SK-N-SH (cell line): ENCODE measurements at regions not wholly inside any gene's neighbourhood (a gene's known extent, or its start where the extent isn't known, plus 50 kb on each side); places are given as distances from the start of the nearest gene placed in this dataset.

ENCODE experiments used
- CTCF ChIA-PET: fragments of 300-600, 350-600 bp; formaldehyde crosslinking; extraction: SDS; loops from one replicate; lab custom pipeline; 2021; lab: Yijun Ruan, JAX
- POLR2A ChIA-PET: fragments of 350-600 bp; sonication (Branson Sonifier 250); formaldehyde crosslinking; extraction: SDS; loops from one replicate; lab custom pipeline; 2020; ENCODE audit warnings: antibody characterized with exemption, inconsistent platforms; lab: Yijun Ruan, JAX
- DNase-seq: peaks from one replicate; pipeline ENCODE4 v3.0.0; 2012
- H2AFZ ChIP-seq: fragments of 200-600 bp; sonication (generic); 2 replicates; pipeline ENCODE4 v1.8.1; 2016; ENCODE audit warnings: antibody characterized with exemption, mild to moderate bottlenecking, low read depth
- H3F3A ChIP-seq: fragments of 200-600 bp; sonication (generic); replicated peaks from 2 replicates; pipeline ENCODE3; 2016; ENCODE audit warnings: antibody characterized with exemption, mild to moderate bottlenecking; ENCODE audit not compliant: insufficient read depth
- H3K27ac ChIP-seq, 2 experiments: fragments of 200-500 bp in 1 of 2; fragments of 200-600 bp in 1 of 2; sonication (Bioruptor generic) in 1 of 2; sonication (generic), shearing (Covaris generic) in 1 of 2; 2 replicates each; pipeline versions ENCODE4 v1.5.1 to v1.6.1; 2014 to 2016; ENCODE audit warnings: low read depth in 2 of 2, inconsistent platforms in 1 of 2, low read length in 1 of 2, mild to moderate bottlenecking in 1 of 2, mixed read lengths in 1 of 2
- H3K27me3 ChIP-seq: fragments of 200-600 bp; sonication (generic), shearing (Covaris generic); 2 replicates; pipeline ENCODE4 v1.6.1; 2016; ENCODE audit warnings: mixed run types; ENCODE audit not compliant: insufficient read depth
- H3K36me3 ChIP-seq, 2 experiments: fragments of 200-500 bp in 1 of 2; fragments of 200-600 bp in 1 of 2; sonication (Bioruptor generic) in 1 of 2; sonication (generic) in 1 of 2; replicated peaks in 1 of 2; 2 replicates each; pipeline versions ENCODE3 to v1.5.1; 2014 to 2016; ENCODE audit warnings: low read length in 1 of 2, mild to moderate bottlenecking in 1 of 2; ENCODE audit not compliant: insufficient read depth in 2 of 2, control insufficient read depth in 1 of 2
- H3K4me1 ChIP-seq, 2 experiments: fragments of 200-500 bp in 1 of 2; fragments of 200-600 bp in 1 of 2; sonication (Bioruptor generic) in 1 of 2; sonication (generic), shearing (Covaris generic) in 1 of 2; 2 replicates each; pipeline versions ENCODE4 v1.5.1 to v1.6.1; 2014 to 2016; ENCODE audit warnings: low read depth in 1 of 2, low read length in 1 of 2, mixed run types in 1 of 2; ENCODE audit not compliant: insufficient read depth in 2 of 2, control insufficient read depth in 1 of 2
- H3K4me2 ChIP-seq: fragments of 200-600 bp; sonication (generic), shearing (Covaris generic); 2 replicates; pipeline ENCODE4 v1.6.1; 2017; ENCODE audit warnings: mixed run types
- H3K4me3 ChIP-seq, 2 experiments: fragments of 200-500 bp in 1 of 2; fragments of 200-600 bp in 1 of 2; sonication (Bioruptor generic) in 1 of 2; sonication (generic), shearing (Covaris generic) in 1 of 2; 2 replicates each; pipeline versions ENCODE4 v1.5.1 to v1.8.1; 2014 to 2016; ENCODE audit warnings: low read depth in 2 of 2, inconsistent platforms in 1 of 2, low read length in 1 of 2, mild to moderate bottlenecking in 1 of 2, mixed read lengths in 1 of 2, moderate library complexity in 1 of 2
- H3K79me2 ChIP-seq: fragments of 200-600 bp; sonication (generic); 2 replicates; pipeline ENCODE4 v1.8.1; 2017; ENCODE audit warnings: mild to moderate bottlenecking; ENCODE audit not compliant: insufficient read depth
- H3K9ac ChIP-seq: fragments of 200-600 bp; sonication (generic); 2 replicates; pipeline ENCODE4 v1.6.1; 2017; ENCODE audit warnings: mixed run types
- H3K9me2 ChIP-seq: fragments of 200-600 bp; sonication (generic); 2 replicates; pipeline ENCODE4 v1.6.1; 2017; ENCODE audit warnings: mixed run types
- H3K9me3 ChIP-seq: fragments of 200-600 bp; sonication (generic); 2 replicates; pipeline ENCODE4 v1.6.1; 2017; ENCODE audit warnings: mixed run types, mild to moderate bottlenecking, moderate library complexity
- H4K20me1 ChIP-seq: fragments of 200-600 bp; sonication (generic); 2 replicates; pipeline ENCODE4 v1.6.1; 2017; ENCODE audit warnings: mild to moderate bottlenecking, mixed run types; ENCODE audit not compliant: insufficient read depth
- CTCF ChIP-seq: fragments of 200-600 bp; sonication (generic); IDR thresholded peaks from 2 replicates; pipeline ENCODE4 v1.6.1; 2017; ENCODE audit warnings: antibody characterized with exemption, mild to moderate bottlenecking, moderate library complexity
- ELF1 ChIP-seq: IDR thresholded peaks from 2 replicates; pipeline ENCODE4 v1.4.0; 2012
- GABPA ChIP-seq: IDR thresholded peaks from 2 replicates; pipeline ENCODE4 v1.4.0; 2012; ENCODE audit warnings: low read depth, mild to moderate bottlenecking
- GATA2 ChIP-seq: sonication (generic); formaldehyde crosslinking; IDR thresholded peaks from 2 replicates; pipeline ENCODE4 v1.5.0; 2020; ENCODE audit warnings: mild to moderate bottlenecking, missing genetic modification reagents
- NFIC ChIP-seq: IDR thresholded peaks from 2 replicates; pipeline ENCODE4 v1.4.0; 2012; ENCODE audit warnings: borderline replicate concordance
- NRF1 ChIP-seq: IDR thresholded peaks from 2 replicates; pipeline ENCODE4 v1.6.1; 2012; ENCODE audit warnings: low read depth, mild to moderate bottlenecking, low read length
- RCOR1 ChIP-seq: fragments of 150-350 bp; IDR thresholded peaks from 2 replicates; pipeline ENCODE4 v1.6.1; 2017; ENCODE audit warnings: antibody characterized with exemption, low read length
- RXRA ChIP-seq: IDR thresholded peaks from 2 replicates; pipeline ENCODE4 v1.4.0; 2012; ENCODE audit warnings: low read depth, mild to moderate bottlenecking, borderline replicate concordance
- USF1 ChIP-seq: IDR thresholded peaks from 2 replicates; pipeline ENCODE4 v1.4.0; 2012; ENCODE audit warnings: low read depth, borderline replicate concordance
- WGBS: methylation state at CpG from one replicate; pipeline ENCODE4 v1.1.6; 2017; ENCODE audit warnings: low lambda C conversion rate; 5-methylcytosine and 5-hydroxymethylcytosine counted together

DNA sequence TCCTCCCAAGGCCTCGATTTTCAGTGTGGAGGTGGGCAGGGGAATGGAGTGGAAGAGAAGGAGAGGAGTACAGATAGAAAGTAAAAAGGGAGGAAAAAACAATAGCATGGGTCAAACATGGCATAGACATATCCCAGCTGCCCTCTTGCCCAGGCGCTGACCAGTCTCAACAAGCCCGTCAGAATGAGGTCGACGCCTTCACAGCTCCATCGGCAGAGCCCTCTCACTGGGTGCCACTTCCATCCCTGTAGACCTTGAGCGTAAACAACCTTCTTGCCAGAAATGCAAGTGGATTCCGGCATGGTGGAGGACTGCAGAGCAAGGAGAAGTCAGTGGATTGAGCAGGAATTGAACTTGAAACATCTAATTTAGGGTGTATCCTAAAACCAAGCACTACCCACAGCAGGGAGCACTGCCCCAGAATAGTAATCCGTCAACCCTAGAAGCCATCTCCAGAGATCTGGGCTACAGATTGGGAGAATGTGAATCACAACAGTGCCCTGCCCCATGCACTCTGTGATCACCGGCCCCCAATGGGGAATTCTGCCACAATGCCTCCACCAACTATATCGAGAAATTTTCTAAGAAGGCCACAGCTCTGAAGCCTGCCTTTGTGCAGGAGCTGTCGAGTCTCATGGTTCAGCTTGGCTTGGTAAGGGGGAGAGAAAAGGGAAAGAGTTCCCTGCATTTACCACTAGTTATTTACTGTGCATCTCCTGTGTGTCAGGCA lies 190.1 kb downstream of the UACA start:
- Histone ChIP-seq H3K4me3 (no peak overlapping the region), H3K27ac (no peak overlapping the region), H2AFZ (no peak overlapping the region), H3K27me3 (no peaks in the 10 kb centered on the region), H3K36me3 (no peaks in the 10 kb centered on the region), H4K20me1 (no peaks in the 10 kb centered on the region), H3K4me1 (peaks cover 4 to 7% of the 10 kb centered on the region in 2 experiments; a peak in 2 of 4 replicates), H3K4me2 (no peak overlapping the region), H3K9ac (no peak overlapping the region), H3K9me3 (no peaks in the 10 kb centered on the region), H3K9me2 (no peaks in the 10 kb centered on the region), H3K79me2 (no peaks in the 10 kb centered on the region), H3F3A (no peaks in the 10 kb centered on the region)
- DNase-seq, result no peak
- WGBS, result 73% methylated on average over 11 of the region's 12 CpGs
- POLR2A ChIA-PET, result no interaction called here
- CTCF ChIA-PET, result no interaction called here
- TF ChIP-seq USF1 (no peak), GATA2 (CRISPR knock-in tag) (no peak), NFIC (no peak), RXRA (no peak), NRF1 (no peak), RCOR1 (no peak), GABPA (no peak)

DNA sequence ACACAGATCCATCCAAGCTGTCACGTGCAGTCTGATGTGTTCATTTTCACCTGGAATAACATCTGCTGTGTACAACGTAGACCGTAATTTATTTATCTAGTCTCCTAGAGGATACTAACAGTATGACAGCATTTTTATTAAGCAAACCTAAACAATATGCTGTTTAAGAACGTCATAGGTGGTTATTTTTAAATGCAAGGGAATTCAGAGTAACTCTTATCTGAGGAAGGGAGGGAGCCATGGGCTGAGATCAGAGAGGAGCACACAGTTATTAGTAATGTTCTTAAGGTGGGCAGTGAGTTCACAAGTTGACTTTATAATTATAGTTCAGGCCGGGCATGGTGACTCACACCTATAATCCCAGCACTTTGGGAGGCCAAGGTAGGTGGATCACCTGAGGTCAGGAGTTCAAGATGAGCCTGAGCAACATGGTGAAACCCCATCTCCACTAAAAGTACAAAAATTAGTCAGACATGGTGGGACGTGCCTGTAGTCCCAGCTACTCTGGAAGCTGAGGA lies 193.6 kb downstream of the UACA start:
- Histone ChIP-seq H2AFZ (no peak overlapping the region), H3K79me2 (no peaks in the 10 kb centered on the region), H3F3A (no peaks in the 10 kb centered on the region), H3K4me3 (no peak overlapping the region), H3K4me2 (no peak overlapping the region), H3K27me3 (no peaks in the 10 kb centered on the region), H3K36me3 (no peaks in the 10 kb centered on the region), H3K9me3 (no peaks in the 10 kb centered on the region), H3K4me1 (no peaks in the 10 kb centered on the region), H3K9ac (no peak overlapping the region), H3K9me2 (no peaks in the 10 kb centered on the region), H3K27ac (no peak overlapping the region), H4K20me1 (no peaks in the 10 kb centered on the region)
- DNase-seq, result no peak
- ChIA-PET POLR2A (no interaction called here), CTCF (interaction anchor here (0.9 to 2.0 kb wide), 14 partner anchors 8 to 1028 kb away, joined by 3 to 8 read pairs (median 4); no protein-coding TSS in a partner anchor)
- TF ChIP-seq RCOR1 (no peak), ELF1 (no peak), NRF1 (no peak), CTCF (no peak)
- 70% methylated on average over 6 of the region's 6 CpGs for WGBS
